Neural crest cell (in vitro differentiated cells): ENCODE measurements at regions not wholly inside any gene's neighbourhood (a gene's known extent, or its start where the extent isn't known, plus 50 kb on each side); places are given as distances from the start of the nearest gene placed in this dataset.
"Not testable (repeated sequence)": the region's sequence is repeated elsewhere in the genome, so short reads cannot be mapped to it uniquely, and the experiment has no call there.

Experiments used
- DNase-seq: peaks from one replicate; pipeline ENCODE4 v3.0.0; 2021; ENCODE audit warnings: low read depth, mixed read lengths, low spot score
- H3K27ac Mint-ChIP-seq: one replicate; pipeline ENCODE4 v1.8.0; 2021; ENCODE audit warnings: mild to moderate bottlenecking, mixed read lengths; ENCODE audit not compliant: unreplicated experiment
- H3K27me3 Mint-ChIP-seq: 2 replicates; pipeline ENCODE4 v1.8.0; 2021; ENCODE audit warnings: low read depth, mild to moderate bottlenecking, mixed read lengths
- H3K36me3 Mint-ChIP-seq: 2 replicates; pipeline ENCODE4 v1.8.0; 2021; ENCODE audit warnings: low read depth, mild to moderate bottlenecking, mixed read lengths
- H3K4me1 Mint-ChIP-seq: 2 replicates; pipeline ENCODE4 v1.8.0; 2021; ENCODE audit warnings: mixed read lengths
- H3K4me3 Mint-ChIP-seq: one replicate; pipeline ENCODE4 v1.8.0; 2021; ENCODE audit warnings: mild to moderate bottlenecking, mixed read lengths
- H3K9me3 Mint-ChIP-seq: 2 replicates; pipeline ENCODE4 v1.8.0; 2021; ENCODE audit warnings: mixed read lengths
- CTCF ChIP-seq: fragments of 200-600 bp; sonication (generic); conservative IDR thresholded peaks from 2 replicates; pipeline ENCODE4 v1.5.0; 2021; ENCODE audit warnings: antibody characterized with exemption, mild to moderate bottlenecking

GRCh38 chr7:138363721-138364120 is 96.3 kb upstream of the TRIM24 start:
- no peak overlapping the region for H3K4me3 Mint-ChIP-seq
- H3K4me1 Mint-ChIP-seq: no peaks in the 10 kb centered on the region
- TF ChIP-seq CTCF: no peak
- no peak for DNase-seq
- peaks cover 3% of the 10 kb centered on the region for H3K36me3 Mint-ChIP-seq
- H3K9me3 Mint-ChIP-seq: peaks cover 9% of the 10 kb centered on the region
- no peaks in the 10 kb centered on the region for H3K27me3 Mint-ChIP-seq
- H3K27ac Mint-ChIP-seq: no peak overlapping the region

DNA sequence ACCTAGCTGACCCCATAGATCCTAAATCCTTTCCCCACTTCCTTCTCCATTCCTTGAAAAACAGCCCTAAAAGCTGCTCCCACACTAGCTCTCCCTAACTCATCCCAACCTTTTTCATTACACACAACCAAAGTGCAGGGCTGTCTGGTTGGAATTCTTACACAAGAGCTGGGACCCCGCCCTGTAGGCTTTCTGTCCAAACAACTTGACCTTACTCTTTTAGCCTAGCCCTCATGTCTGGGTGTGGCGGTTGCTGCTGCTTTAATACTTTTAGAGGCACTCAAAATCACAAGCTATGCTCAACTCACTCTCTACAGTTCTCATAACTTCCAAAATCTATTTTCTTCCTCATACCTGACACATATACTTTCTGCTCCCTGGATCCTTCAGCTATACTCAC is 93.9 kb upstream of the TRIM24 start:
- DNase-seq, H3K4me1 Mint-ChIP-seq, H3K27ac Mint-ChIP-seq, H3K27me3 Mint-ChIP-seq, H3K4me3 Mint-ChIP-seq: not testable (repeated sequence)
- Mint-ChIP-seq H3K9me3 (peaks cover 16% of the 10 kb centered on the region), H3K36me3 (peaks cover 16% of the 10 kb centered on the region)

GRCh38 chr7:138366676-138367075 is 93.4 kb upstream of the TRIM24 start:
- Mint-ChIP-seq H3K9me3 (peaks cover 17% of the 10 kb centered on the region), H3K36me3 (peaks cover 18% of the 10 kb centered on the region)
- H3K27ac Mint-ChIP-seq, H3K27me3 Mint-ChIP-seq, H3K4me3 Mint-ChIP-seq, H3K4me1 Mint-ChIP-seq, DNase-seq: not testable (repeated sequence)

DNA sequence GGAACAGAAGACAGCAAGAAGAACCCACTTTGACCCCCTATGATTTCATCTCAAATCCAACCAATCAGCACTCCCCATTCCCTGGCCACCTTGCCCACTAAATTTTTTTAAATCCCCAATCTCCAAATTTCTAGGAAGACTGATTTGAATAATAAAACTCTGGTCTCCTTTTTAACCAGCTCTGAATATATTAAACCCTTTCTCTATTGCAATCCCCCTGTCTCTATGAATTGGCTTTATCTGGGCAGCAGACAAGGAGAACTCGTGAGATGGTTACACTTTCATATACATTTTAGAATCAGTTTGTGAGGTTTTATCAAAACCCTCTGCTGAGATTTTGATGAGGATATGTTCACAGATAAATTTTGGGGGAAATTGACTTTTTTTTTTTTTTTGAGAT is 90.3 kb upstream of the TRIM24 start:
- H3K27me3 Mint-ChIP-seq: no peaks in the 10 kb centered on the region
- H3K27ac Mint-ChIP-seq: no peak overlapping the region
- DNase-seq: no peak
- TF ChIP-seq CTCF: no peak
- H3K9me3 Mint-ChIP-seq: peaks cover 18% of the 10 kb centered on the region
- H3K4me1 Mint-ChIP-seq: no peaks in the 10 kb centered on the region
- peaks cover 18% of the 10 kb centered on the region for H3K36me3 Mint-ChIP-seq
- H3K4me3 Mint-ChIP-seq: no peak overlapping the region

- no peak for TF ChIP-seq CTCF
- DNase-seq: no peak
- peaks cover 18% of the 10 kb centered on the region for H3K36me3 Mint-ChIP-seq
- no peaks in the 10 kb centered on the region for H3K4me1 Mint-ChIP-seq
- H3K9me3 Mint-ChIP-seq: peaks cover 18% of the 10 kb centered on the region
- no peak overlapping the region for H3K27ac Mint-ChIP-seq
- H3K27me3 Mint-ChIP-seq: no peaks in the 10 kb centered on the region
- H3K4me3 Mint-ChIP-seq: no peak overlapping the region
These were observed 89.1 kb upstream of the TRIM24 start for GRCh38 chr7:138370956-138371355.

GRCh38 chr7:138374119-138374693 is 85.9 kb upstream of the TRIM24 start:
- H3K4me3 Mint-ChIP-seq: no peak overlapping the region
- H3K4me1 Mint-ChIP-seq: peaks cover 4% of the 10 kb centered on the region
- peaks cover 14% of the 10 kb centered on the region for H3K36me3 Mint-ChIP-seq
- peaks cover 16% of the 10 kb centered on the region for H3K9me3 Mint-ChIP-seq
- no peaks in the 10 kb centered on the region for H3K27me3 Mint-ChIP-seq
- H3K27ac Mint-ChIP-seq: no peak overlapping the region
- TF ChIP-seq CTCF: no peak
- no peak for DNase-seq

- H3K4me3 Mint-ChIP-seq: no peak overlapping the region
- no peaks in the 10 kb centered on the region for H3K27me3 Mint-ChIP-seq
- H3K4me1 Mint-ChIP-seq: peaks cover 4% of the 10 kb centered on the region
- TF ChIP-seq CTCF: no peak
- peaks cover 7% of the 10 kb centered on the region for H3K9me3 Mint-ChIP-seq
- DNase-seq: no peak
- peaks cover 3% of the 10 kb centered on the region for H3K36me3 Mint-ChIP-seq
- no peak overlapping the region for H3K27ac Mint-ChIP-seq
These were observed 82.8 kb upstream of the TRIM24 start for GRCh38 chr7:138377306-138377705.
